ENCODE measurements at regions not wholly inside any gene's neighbourhood (a gene's known extent, or its start where the extent isn't known, plus 50 kb on each side); places are given as distances from the start of the nearest gene placed in this dataset.

- no peak for DNase-seq (ENCODE audit: low read depth)
- TF ChIP-seq CTCF (IDR thresholded peaks at IDR 0.05; ENCODE audit: low read depth, low read length) = no peak
- TF ChIP-seq POLR2A (IDR thresholded peaks at IDR 0.05; ENCODE audit: extremely low read depth, insufficient read length) = no peak
- no peak for TF ChIP-seq MYC (IDR thresholded peaks at IDR 0.05; ENCODE audit: low read depth, low read length)
- TF ChIP-seq MAX (IDR thresholded peaks at IDR 0.05; ENCODE audit: low read depth, low read length) = no peak
- no peak overlapping the region for H3K4me3 ChIP-seq (ENCODE audit: low read depth, low read length)
Observed at GRCh38 chr1:29502911-29503840, 266.9 kb downstream of the PTPRU start.

- DNase-seq (ENCODE audit: low read depth) = no peak
- TF ChIP-seq MAX (IDR thresholded peaks at IDR 0.05; ENCODE audit: low read depth, low read length) (no peak), POLR2A (IDR thresholded peaks at IDR 0.05; ENCODE audit: extremely low read depth, insufficient read length) (no peak), MYC (IDR thresholded peaks at IDR 0.05; ENCODE audit: low read depth, low read length) (no peak), CTCF (IDR thresholded peaks at IDR 0.05; ENCODE audit: low read depth, low read length) (no peak)
Observed at GRCh38 chr1:29502225-29502910, 266.0 kb downstream of the PTPRU start.

GRCh38 chr1:29501227-29501976 is 265.1 kb downstream of the PTPRU start:
- no peak for TF ChIP-seq MYC (IDR thresholded peaks at IDR 0.05; ENCODE audit: low read depth, low read length)
- no peak for TF ChIP-seq MAX (IDR thresholded peaks at IDR 0.05; ENCODE audit: low read depth, low read length)
- no peak for TF ChIP-seq CTCF (IDR thresholded peaks at IDR 0.05; ENCODE audit: low read depth, low read length)
- TF ChIP-seq POLR2A (IDR thresholded peaks at IDR 0.05; ENCODE audit: extremely low read depth, insufficient read length) = no peak
- H3K4me3 ChIP-seq (ENCODE audit: low read depth, low read length) = no peak overlapping the region
- DNase-seq (ENCODE audit: low read depth) = no peak

More at GRCh38 chr1:29502225-29502910, 266.0 kb downstream of the PTPRU start:
- no peak overlapping the region for H3K4me3 ChIP-seq (ENCODE audit: low read depth, low read length)

- TF ChIP-seq MYC (IDR thresholded peaks at IDR 0.05; ENCODE audit: low read depth, low read length) = no peak
- TF ChIP-seq CTCF (IDR thresholded peaks at IDR 0.05; ENCODE audit: low read depth, low read length) = no peak
- TF ChIP-seq MAX (IDR thresholded peaks at IDR 0.05; ENCODE audit: low read depth, low read length) = no peak
- TF ChIP-seq POLR2A (IDR thresholded peaks at IDR 0.05; ENCODE audit: extremely low read depth, insufficient read length) = no peak
- no peak for DNase-seq (ENCODE audit: low read depth)
- H3K4me3 ChIP-seq (ENCODE audit: low read depth, low read length) = no peak overlapping the region
Observed at GRCh38 chr1:29500651-29501050, 264.3 kb downstream of the PTPRU start.

GRCh38 chr1:29500041-29500440 is 263.7 kb downstream of the PTPRU start:
- TF ChIP-seq POLR2A (IDR thresholded peaks at IDR 0.05; ENCODE audit: extremely low read depth, insufficient read length) (no peak), MAX (IDR thresholded peaks at IDR 0.05; ENCODE audit: low read depth, low read length) (no peak), CTCF (IDR thresholded peaks at IDR 0.05; ENCODE audit: low read depth, low read length) (no peak), MYC (IDR thresholded peaks at IDR 0.05; ENCODE audit: low read depth, low read length) (no peak)
- no peak overlapping the region for H3K4me3 ChIP-seq (ENCODE audit: low read depth, low read length)
- DNase-seq (ENCODE audit: low read depth) = no peak

Data from NB4 (cell line).